A549 (cell line): ENCODE measurements at regions not wholly inside any gene's neighbourhood (a gene's known extent, or its start where the extent isn't known, plus 50 kb on each side); places are given as distances from the start of the nearest gene placed in this dataset.

Experiments
- EP300 ChIP-seq, 2 experiments: fragments of >200 bp; sonication (Bioruptor Twin); formaldehyde crosslinking; IDR thresholded peaks; 2 replicates in 1 of 2; 3 replicates in 1 of 2; pipeline ENCODE4 v1.6.1; 2016 to 2017
- HDAC2 ChIP-seq: fragments of 200-600 bp; sonication (generic); IDR thresholded peaks from 2 replicates; pipeline ENCODE4 v1.6.1; 2016
- KDM5A ChIP-seq: fragments of 200-600 bp; sonication (generic); IDR thresholded peaks from 2 replicates; pipeline ENCODE4 v1.6.1; 2016; ENCODE audit warnings: antibody characterized with exemption, mild to moderate bottlenecking
- NR3C1 ChIP-seq: fragments of >200 bp; sonication (Bioruptor Twin); formaldehyde crosslinking; IDR thresholded peaks from 3 replicates; pipeline ENCODE4 v1.6.1; 2017
- POLR2A ChIP-seq: IDR thresholded peaks from 2 replicates; pipeline ENCODE4 v1.6.1; 2012; ENCODE audit warnings: mild to moderate bottlenecking, low read length
- POLR2AphosphoS2 ChIP-seq: conservative IDR thresholded peaks from 2 replicates; pipeline ENCODE4 v1.6.1; 2012; ENCODE audit warnings: low read length, improper control_type of control experiment, inconsistent platforms
- RAD21 ChIP-seq, 2 experiments: fragments of >200 bp in 1 of 2; sonication (Bioruptor Twin) in 1 of 2; formaldehyde crosslinking in 1 of 2; IDR thresholded peaks in 1 of 2; conservative IDR thresholded peaks in 1 of 2; 2 replicates in 1 of 2; 3 replicates in 1 of 2; pipeline ENCODE4 v1.6.1; 2012 to 2018; ENCODE audit warnings: inconsistent platforms in 1 of 2
- TP53 ChIP-seq: fragments of 250-450 bp; sonication (Bioruptor Pico); IDR thresholded peaks from 2 replicates; pipeline ENCODE4 v1.5.0; 2021; ENCODE audit warnings: mild to moderate bottlenecking, moderate library complexity
- TF ChIP-seq, protein P1 (sequence below): fragments of >200 bp; sonication (Bioruptor Twin); formaldehyde crosslinking; IDR thresholded peaks from 3 replicates; pipeline ENCODE4 v1.5.1; 2016
- TF ChIP-seq, protein P2 (sequence below): IDR thresholded peaks from 2 replicates; pipeline ENCODE4 v1.6.1; 2012

DNA sequence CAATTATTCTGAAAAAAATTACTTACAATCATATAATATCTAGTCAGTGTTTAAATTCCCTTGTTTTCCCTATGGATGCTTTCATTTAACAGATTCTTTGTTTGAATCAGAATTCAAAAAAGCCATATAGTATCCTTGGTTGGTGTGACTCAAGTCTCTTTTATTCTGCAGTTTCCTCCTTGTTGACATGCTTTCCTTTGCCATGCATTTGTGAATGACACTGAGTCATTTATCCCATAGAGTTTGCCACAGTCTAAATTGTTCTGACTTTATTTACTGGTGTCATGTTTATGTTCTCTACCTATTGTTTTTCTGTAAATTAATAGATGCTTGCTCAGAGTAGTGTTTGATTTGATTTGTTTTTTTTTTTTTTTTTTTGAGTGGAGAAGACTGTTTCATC, 893.8 kb upstream of the SLC10A2 start:
- no peak for TF ChIP-seq HDAC2
- TF ChIP-seq, protein P1, sequence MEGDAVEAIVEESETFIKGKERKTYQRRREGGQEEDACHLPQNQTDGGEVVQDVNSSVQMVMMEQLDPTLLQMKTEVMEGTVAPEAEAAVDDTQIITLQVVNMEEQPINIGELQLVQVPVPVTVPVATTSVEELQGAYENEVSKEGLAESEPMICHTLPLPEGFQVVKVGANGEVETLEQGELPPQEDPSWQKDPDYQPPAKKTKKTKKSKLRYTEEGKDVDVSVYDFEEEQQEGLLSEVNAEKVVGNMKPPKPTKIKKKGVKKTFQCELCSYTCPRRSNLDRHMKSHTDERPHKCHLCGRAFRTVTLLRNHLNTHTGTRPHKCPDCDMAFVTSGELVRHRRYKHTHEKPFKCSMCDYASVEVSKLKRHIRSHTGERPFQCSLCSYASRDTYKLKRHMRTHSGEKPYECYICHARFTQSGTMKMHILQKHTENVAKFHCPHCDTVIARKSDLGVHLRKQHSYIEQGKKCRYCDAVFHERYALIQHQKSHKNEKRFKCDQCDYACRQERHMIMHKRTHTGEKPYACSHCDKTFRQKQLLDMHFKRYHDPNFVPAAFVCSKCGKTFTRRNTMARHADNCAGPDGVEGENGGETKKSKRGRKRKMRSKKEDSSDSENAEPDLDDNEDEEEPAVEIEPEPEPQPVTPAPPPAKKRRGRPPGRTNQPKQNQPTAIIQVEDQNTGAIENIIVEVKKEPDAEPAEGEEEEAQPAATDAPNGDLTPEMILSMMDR: no peak
- TF ChIP-seq POLR2A: no peak
- no peak for TF ChIP-seq RAD21 (conservative IDR thresholded peaks at IDR 0.05 in 1 of 2, IDR thresholded peaks at IDR 0.05 in 1 of 2)
- TF ChIP-seq TP53 (CRISPR knock-in tag): no peak
- TF ChIP-seq, protein P2, sequence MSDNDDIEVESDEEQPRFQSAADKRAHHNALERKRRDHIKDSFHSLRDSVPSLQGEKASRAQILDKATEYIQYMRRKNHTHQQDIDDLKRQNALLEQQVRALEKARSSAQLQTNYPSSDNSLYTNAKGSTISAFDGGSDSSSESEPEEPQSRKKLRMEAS: no peak
- TF ChIP-seq NR3C1: no peak
- TF ChIP-seq POLR2AphosphoS2: no peak
- no peak for TF ChIP-seq EP300 (IDR thresholded peaks at IDR 0.05)
- TF ChIP-seq KDM5A: no peak
